Lower leg skin (tissue), 3 donors: ENCODE measurements at regions not wholly inside any gene's neighbourhood (a gene's known extent, or its start where the extent isn't known, plus 50 kb on each side); places are given as distances from the start of the nearest gene placed in this dataset.

Experiments
- CTCF ChIP-seq, 3 donors: fragments of 450-650 bp; IDR thresholded peaks; one replicate each; pipeline ENCODE4 v1.5.1; 2016; ENCODE audit warnings: antibody characterized with exemption in 3 of 3, mild to moderate bottlenecking in 3 of 3, moderate library complexity in 2 of 3
- POLR2A ChIP-seq, 2 donors: fragments of 450-650 bp; IDR thresholded peaks; one replicate each; pipeline ENCODE4 v1.6.1; 2016 to 2017; ENCODE audit warnings: antibody characterized with exemption in 2 of 2, mild to moderate bottlenecking in 1 of 2, moderate library complexity in 1 of 2

GRCh38 chr3:162274070-162274469, 777.5 kb downstream of the OTOL1 start:
- TF ChIP-seq CTCF (IDR thresholded peaks at IDR 0.05) = no peak
- TF ChIP-seq POLR2A (IDR thresholded peaks at IDR 0.05) = no peak
